Esophagus squamous epithelium (tissue), 4 donors: ENCODE measurements at regions not wholly inside any gene's neighbourhood (a gene's known extent, or its start where the extent isn't known, plus 50 kb on each side); places are given as distances from the start of the nearest gene placed in this dataset.

ENCODE experiments used
- CTCF ChIP-seq, 6 experiments: fragments of 450-650 bp in 4 of 6; fragments of 200-600 bp in 2 of 6; sonication (generic) in 2 of 6; IDR thresholded peaks; one replicate each; pipeline ENCODE4 v1.5.1; 2016 to 2019; ENCODE audit warnings: antibody characterized with exemption in 6 of 6, mild to moderate bottlenecking in 4 of 6, moderate library complexity in 4 of 6
- POLR2A ChIP-seq, 4 donors: fragments of 450-650 bp; IDR thresholded peaks; one replicate each; pipeline ENCODE4 v1.6.1; 2017; ENCODE audit warnings: antibody characterized with exemption in 4 of 4, mild to moderate bottlenecking in 4 of 4, moderate library complexity in 3 of 4

GRCh38 chr21:38927776-38928175 is 122.0 kb downstream of the ETS2 start:
- TF ChIP-seq CTCF (IDR thresholded peaks at IDR 0.05) (no peak), POLR2A (IDR thresholded peaks at IDR 0.05) (no peak)
